GM12874 (cell line): ENCODE measurements at regions not wholly inside any gene's neighbourhood (a gene's known extent, or its start where the extent isn't known, plus 50 kb on each side); places are given as distances from the start of the nearest gene placed in this dataset.

Experiments used
- CTCF ChIP-seq: IDR thresholded peaks from 2 replicates; pipeline ENCODE4 v1.5.1; 2011; ENCODE audit warnings: low read depth, mild to moderate bottlenecking, control low read depth, low read length, moderate library complexity; ENCODE audit not compliant: insufficient read depth

DNA sequence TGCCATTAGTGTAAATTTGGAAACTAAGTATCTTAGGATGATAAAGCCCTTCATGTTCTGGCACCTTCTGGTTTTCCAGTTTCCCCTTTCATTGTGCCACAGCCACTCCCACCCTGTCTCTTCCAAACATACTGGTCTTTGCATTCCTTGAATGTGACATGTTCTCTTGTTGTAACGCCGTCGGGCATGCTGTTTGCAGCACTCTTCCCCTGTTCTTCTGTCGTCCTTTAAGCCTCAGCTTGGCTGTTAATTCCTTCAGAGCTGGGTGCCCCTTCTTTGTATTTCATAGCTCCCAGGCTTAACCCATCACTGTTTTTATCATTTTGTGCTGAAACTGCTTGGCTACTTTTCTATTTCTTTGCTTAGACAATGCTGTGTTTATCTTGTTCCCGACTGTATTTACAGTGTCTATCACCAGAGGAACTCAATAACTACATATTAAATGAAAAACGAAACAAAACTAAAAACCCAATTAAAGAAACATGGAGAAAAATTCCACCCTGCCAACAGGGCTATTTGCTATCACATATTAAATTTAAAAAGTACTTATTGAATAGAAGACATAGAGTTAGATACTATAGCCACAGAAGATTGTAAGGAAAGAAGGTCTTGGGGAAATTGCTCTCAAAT is 95.4 kb upstream of the KCNAB1 start:
- no peak for TF ChIP-seq CTCF

DNA sequence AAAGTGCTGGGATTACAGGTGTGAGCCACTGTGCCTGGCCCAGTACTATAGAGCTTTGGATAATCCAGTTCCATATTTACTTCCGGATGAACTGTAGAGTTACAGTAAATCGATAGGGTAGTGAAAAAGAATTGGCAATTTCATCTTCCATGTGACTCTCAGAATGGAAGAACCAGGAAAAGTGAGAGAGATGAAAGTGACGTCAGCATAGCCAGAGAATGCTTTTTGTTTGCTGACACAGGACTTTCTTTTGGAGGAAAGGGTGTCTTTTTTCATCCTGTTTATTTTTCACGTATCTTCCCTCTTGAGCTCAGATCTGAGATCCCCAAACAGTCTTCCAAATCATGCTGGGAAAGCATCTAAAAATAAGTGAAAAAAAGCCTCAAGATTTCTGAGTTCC is 91.2 kb upstream of the KCNAB1 start:
- no peak for TF ChIP-seq CTCF

DNA sequence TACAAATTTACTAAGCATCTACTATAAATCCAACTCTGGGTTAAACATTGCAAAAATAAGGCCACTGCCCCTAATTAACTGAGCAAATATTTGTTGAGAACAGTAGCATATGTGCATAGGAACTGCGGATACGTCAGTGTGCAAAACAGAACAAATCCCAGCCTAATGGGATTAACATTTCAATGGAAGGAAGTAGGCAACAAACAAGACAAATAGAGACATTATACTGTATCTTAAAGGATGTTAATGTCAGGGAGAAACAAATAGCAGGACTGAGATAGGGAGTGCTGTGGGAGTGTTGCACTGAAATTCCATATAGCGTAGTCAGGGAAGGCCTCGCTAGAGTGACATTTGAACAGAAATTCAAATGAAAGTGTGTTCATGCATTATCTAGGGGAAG is 89.7 kb upstream of the KCNAB1 start:
- TF ChIP-seq CTCF = no peak

DNA sequence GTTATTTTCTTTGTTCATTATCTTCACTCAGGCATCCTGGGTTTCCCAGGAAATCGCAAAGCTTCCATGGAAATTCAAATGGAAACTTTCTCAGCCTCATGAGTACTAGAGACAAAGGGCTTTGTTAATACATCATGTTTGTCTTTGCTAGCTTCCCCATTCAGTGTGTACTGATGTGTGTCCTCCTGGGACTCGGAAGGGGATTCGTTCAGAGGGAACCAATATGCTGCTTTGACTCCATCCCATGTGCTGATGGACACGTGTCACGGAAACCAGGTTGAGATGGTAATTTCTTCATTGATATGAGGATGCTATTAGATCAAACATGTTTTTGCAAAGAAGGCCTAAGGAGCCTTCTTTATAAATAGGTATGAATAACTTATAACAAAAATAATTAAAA is 87.0 kb upstream of the KCNAB1 start:
- TF ChIP-seq CTCF = no peak

DNA sequence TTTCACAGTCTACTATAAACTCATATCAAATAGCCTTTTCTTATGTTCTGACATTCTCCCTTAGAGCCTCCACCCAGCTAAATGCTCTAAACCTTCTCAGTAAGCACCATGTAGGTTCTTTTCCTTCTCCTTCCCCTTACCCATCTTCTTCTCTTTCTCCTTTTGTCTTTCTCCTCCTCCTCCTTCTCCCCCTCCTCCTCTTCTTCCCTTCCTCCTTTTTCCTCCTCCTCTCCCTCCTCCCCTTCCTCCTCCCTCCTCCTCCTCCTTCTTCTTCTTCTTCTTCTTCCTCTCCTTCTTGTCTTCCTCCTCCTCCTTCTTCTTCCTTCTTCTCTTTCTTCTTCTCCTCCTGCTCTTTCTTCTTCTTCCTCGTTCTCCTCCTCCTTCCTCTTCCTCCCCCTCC is 85.2 kb upstream of the KCNAB1 start:
- TF ChIP-seq CTCF = no peak

DNA sequence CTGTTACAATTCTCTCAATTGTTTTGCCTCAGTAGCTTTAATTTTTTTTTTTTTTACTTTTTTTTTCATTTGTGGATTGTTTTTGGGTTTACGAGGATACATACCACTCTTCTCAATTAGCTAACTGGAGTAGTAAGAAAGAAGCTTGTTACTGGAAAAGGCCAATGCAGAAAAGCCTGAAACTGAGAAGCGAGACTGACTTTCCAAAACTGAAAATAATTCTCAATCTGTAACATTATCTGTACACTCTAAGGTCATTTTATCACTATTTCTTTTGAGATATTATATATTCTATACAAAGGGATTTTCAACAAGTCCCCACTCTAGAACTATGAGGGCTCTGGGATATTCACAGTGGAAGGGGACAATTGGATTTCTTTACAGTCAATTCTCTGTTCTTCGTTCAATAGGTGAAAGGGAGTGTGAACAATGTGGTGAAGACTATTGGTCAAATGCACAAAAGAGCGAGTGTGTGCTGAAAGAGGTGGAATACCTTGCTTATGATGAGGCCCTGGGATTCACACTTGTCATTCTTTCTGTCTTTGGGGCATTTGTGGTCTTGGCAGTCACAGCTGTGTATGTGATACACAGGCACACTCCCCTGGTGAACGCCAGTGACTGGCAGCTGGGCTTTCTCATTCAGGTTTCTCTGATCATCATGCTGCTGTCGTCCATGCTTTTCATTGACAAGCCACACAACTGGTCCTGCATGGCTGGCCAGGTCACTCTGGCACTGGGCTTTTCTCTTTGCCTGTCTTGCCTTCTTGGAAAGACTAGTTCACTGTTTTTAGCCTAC is 83.9 kb upstream of the KCNAB1 start:
- no peak for TF ChIP-seq CTCF

- TF ChIP-seq CTCF = no peak
These were observed 83.0 kb upstream of the KCNAB1 start for GRCh38 chr3:156037356-156037755.
